ENCODE measurements at regions not wholly inside any gene's neighbourhood (a gene's known extent, or its start where the extent isn't known, plus 50 kb on each side); places are given as distances from the start of the nearest gene placed in this dataset.

- Histone ChIP-seq H3K36me3 (ENCODE audit: insufficient read depth, low read length) (no peaks in the 10 kb centered on the region), H3K4me3 (ENCODE audit: low read length) (no peak overlapping the region), H3K27me3 (ENCODE audit: insufficient read depth, low read length) (no peaks in the 10 kb centered on the region), H3K9me3 (ENCODE audit: low read length) (no peaks in the 10 kb centered on the region), H3K4me1 (ENCODE audit: insufficient read depth, low read length) (no peaks in the 10 kb centered on the region), H2AFZ (ENCODE audit: low read depth, low read length) (no peak overlapping the region)
Observed at GRCh38 chr10:109433434-109433833, 489.9 kb downstream of the XPNPEP1 start.

GRCh38 chr10:109432281-109432680, 491.0 kb downstream of the XPNPEP1 start:
- Histone ChIP-seq H3K4me3 (ENCODE audit: low read length) (no peak overlapping the region), H3K27me3 (ENCODE audit: insufficient read depth, low read length) (no peaks in the 10 kb centered on the region), H3K4me1 (ENCODE audit: insufficient read depth, low read length) (no peaks in the 10 kb centered on the region), H3K36me3 (ENCODE audit: insufficient read depth, low read length) (no peaks in the 10 kb centered on the region), H2AFZ (ENCODE audit: low read depth, low read length) (no peak overlapping the region), H3K9me3 (ENCODE audit: low read length) (no peaks in the 10 kb centered on the region)

GRCh38 chr10:109430799-109431198, 492.5 kb downstream of the XPNPEP1 start:
- H3K4me1 ChIP-seq (ENCODE audit: insufficient read depth, low read length): peaks cover 2% of the 10 kb centered on the region
- H2AFZ ChIP-seq (ENCODE audit: low read depth, low read length): no peak overlapping the region
- H3K36me3 ChIP-seq (ENCODE audit: insufficient read depth, low read length): no peaks in the 10 kb centered on the region
- H3K4me3 ChIP-seq (ENCODE audit: low read length): no peak overlapping the region
- no peaks in the 10 kb centered on the region for H3K9me3 ChIP-seq (ENCODE audit: low read length)
- H3K27me3 ChIP-seq (ENCODE audit: insufficient read depth, low read length): no peaks in the 10 kb centered on the region

GRCh38 chr10:109430043-109430760, 493.1 kb downstream of the XPNPEP1 start:
- no peak overlapping the region for H2AFZ ChIP-seq (ENCODE audit: low read depth, low read length)
- no peaks in the 10 kb centered on the region for H3K36me3 ChIP-seq (ENCODE audit: insufficient read depth, low read length)
- H3K4me1 ChIP-seq (ENCODE audit: insufficient read depth, low read length): peaks cover 2% of the 10 kb centered on the region
- no peaks in the 10 kb centered on the region for H3K27me3 ChIP-seq (ENCODE audit: insufficient read depth, low read length)
- H3K4me3 ChIP-seq (ENCODE audit: low read length): no peak overlapping the region
- H3K9me3 ChIP-seq (ENCODE audit: low read length): no peaks in the 10 kb centered on the region

- no peaks in the 10 kb centered on the region for H3K36me3 ChIP-seq (ENCODE audit: insufficient read depth, low read length)
- H2AFZ ChIP-seq (ENCODE audit: low read depth, low read length): no peak overlapping the region
- no peak overlapping the region for H3K4me3 ChIP-seq (ENCODE audit: low read length)
- peaks cover 2% of the 10 kb centered on the region for H3K4me1 ChIP-seq (ENCODE audit: insufficient read depth, low read length)
- H3K27me3 ChIP-seq (ENCODE audit: insufficient read depth, low read length): no peaks in the 10 kb centered on the region
- H3K9me3 ChIP-seq (ENCODE audit: low read length): no peaks in the 10 kb centered on the region
Observed at GRCh38 chr10:109428775-109429491, 494.4 kb downstream of the XPNPEP1 start.

GRCh38 chr10:109427411-109427810, 495.9 kb downstream of the XPNPEP1 start:
- Histone ChIP-seq H3K36me3 (ENCODE audit: insufficient read depth, low read length) (no peaks in the 10 kb centered on the region), H3K27me3 (ENCODE audit: insufficient read depth, low read length) (no peaks in the 10 kb centered on the region), H3K9me3 (ENCODE audit: low read length) (no peaks in the 10 kb centered on the region), H3K4me1 (ENCODE audit: insufficient read depth, low read length) (peaks cover 2% of the 10 kb centered on the region), H3K4me3 (ENCODE audit: low read length) (no peak overlapping the region), H2AFZ (ENCODE audit: low read depth, low read length) (no peak overlapping the region)

GRCh38 chr10:109426987-109427386, 496.3 kb downstream of the XPNPEP1 start:
- Histone ChIP-seq H3K9me3 (ENCODE audit: low read length) (no peaks in the 10 kb centered on the region), H3K36me3 (ENCODE audit: insufficient read depth, low read length) (no peaks in the 10 kb centered on the region), H3K27me3 (ENCODE audit: insufficient read depth, low read length) (no peaks in the 10 kb centered on the region), H2AFZ (ENCODE audit: low read depth, low read length) (no peak overlapping the region), H3K4me3 (ENCODE audit: low read length) (no peak overlapping the region), H3K4me1 (ENCODE audit: insufficient read depth, low read length) (peaks cover 2% of the 10 kb centered on the region)

- Histone ChIP-seq H3K4me3 (ENCODE audit: low read length) (no peak overlapping the region), H3K4me1 (ENCODE audit: insufficient read depth, low read length) (no peaks in the 10 kb centered on the region), H3K9me3 (ENCODE audit: low read length) (no peaks in the 10 kb centered on the region), H3K36me3 (ENCODE audit: insufficient read depth, low read length) (no peaks in the 10 kb centered on the region), H2AFZ (ENCODE audit: low read depth, low read length) (no peak overlapping the region), H3K27me3 (ENCODE audit: insufficient read depth, low read length) (no peaks in the 10 kb centered on the region)
Observed at GRCh38 chr10:109418795-109419194, 504.5 kb downstream of the XPNPEP1 start.

- no peak overlapping the region for H3K4me3 ChIP-seq (ENCODE audit: low read length)
- H3K27me3 ChIP-seq (ENCODE audit: insufficient read depth, low read length): no peaks in the 10 kb centered on the region
- H3K36me3 ChIP-seq (ENCODE audit: insufficient read depth, low read length): no peaks in the 10 kb centered on the region
- no peaks in the 10 kb centered on the region for H3K9me3 ChIP-seq (ENCODE audit: low read length)
- H2AFZ ChIP-seq (ENCODE audit: low read depth, low read length): no peak overlapping the region
- no peaks in the 10 kb centered on the region for H3K4me1 ChIP-seq (ENCODE audit: insufficient read depth, low read length)
Observed at GRCh38 chr10:109417803-109418202, 505.5 kb downstream of the XPNPEP1 start.

GRCh38 chr10:109412353-109412752, 511.0 kb downstream of the XPNPEP1 start:
- Histone ChIP-seq H3K4me3 (ENCODE audit: low read length) (no peak overlapping the region), H3K27me3 (ENCODE audit: insufficient read depth, low read length) (no peaks in the 10 kb centered on the region), H3K36me3 (ENCODE audit: insufficient read depth, low read length) (no peaks in the 10 kb centered on the region), H3K4me1 (ENCODE audit: insufficient read depth, low read length) (peaks cover 9% of the 10 kb centered on the region), H2AFZ (ENCODE audit: low read depth, low read length) (no peak overlapping the region), H3K9me3 (ENCODE audit: low read length) (no peaks in the 10 kb centered on the region)

- Histone ChIP-seq H3K9me3 (ENCODE audit: low read length) (no peaks in the 10 kb centered on the region), H3K4me3 (ENCODE audit: low read length) (no peak overlapping the region), H3K4me1 (ENCODE audit: insufficient read depth, low read length) (peaks cover 9% of the 10 kb centered on the region), H2AFZ (ENCODE audit: low read depth, low read length) (no peak overlapping the region), H3K36me3 (ENCODE audit: insufficient read depth, low read length) (no peaks in the 10 kb centered on the region), H3K27me3 (ENCODE audit: insufficient read depth, low read length) (no peaks in the 10 kb centered on the region)
Observed at GRCh38 chr10:109411917-109412316, 511.4 kb downstream of the XPNPEP1 start.

GRCh38 chr10:109405338-109405737, 518.0 kb downstream of the XPNPEP1 start:
- H3K36me3 ChIP-seq (ENCODE audit: insufficient read depth, low read length): no peaks in the 10 kb centered on the region
- no peaks in the 10 kb centered on the region for H3K9me3 ChIP-seq (ENCODE audit: low read length)
- no peaks in the 10 kb centered on the region for H3K4me1 ChIP-seq (ENCODE audit: insufficient read depth, low read length)
- H3K27me3 ChIP-seq (ENCODE audit: insufficient read depth, low read length): no peaks in the 10 kb centered on the region
- H3K4me3 ChIP-seq (ENCODE audit: low read length): no peak overlapping the region
- no peak overlapping the region for H2AFZ ChIP-seq (ENCODE audit: low read depth, low read length)

GRCh38 chr10:109403551-109403950, 519.8 kb downstream of the XPNPEP1 start:
- Histone ChIP-seq H3K36me3 (ENCODE audit: insufficient read depth, low read length) (no peaks in the 10 kb centered on the region), H3K9me3 (ENCODE audit: low read length) (no peaks in the 10 kb centered on the region), H3K4me3 (ENCODE audit: low read length) (no peak overlapping the region), H3K4me1 (ENCODE audit: insufficient read depth, low read length) (no peaks in the 10 kb centered on the region), H2AFZ (ENCODE audit: low read depth, low read length) (no peak overlapping the region), H3K27me3 (ENCODE audit: insufficient read depth, low read length) (no peaks in the 10 kb centered on the region)
